Large intestine (tissue), 3 donors: ENCODE measurements at regions not wholly inside any gene's neighbourhood (a gene's known extent, or its start where the extent isn't known, plus 50 kb on each side); places are given as distances from the start of the nearest gene placed in this dataset.

ENCODE experiments used
- DNase-seq, 2 donors: peaks; one replicate each; pipeline versions ENCODE4 v3.0.0 to v3.0.0-alpha.2; 2013
- H3K27ac ChIP-seq: one replicate; pipeline ENCODE4 v1.5.1; 2013; ENCODE audit warnings: low read length
- H3K27me3 ChIP-seq: 2 replicates; pipeline ENCODE4 v1.6.1; 2013; ENCODE audit warnings: low read length; ENCODE audit not compliant: control insufficient read depth, insufficient read depth
- H3K36me3 ChIP-seq: 2 replicates; pipeline ENCODE4 v1.6.1; 2013; ENCODE audit warnings: low read length; ENCODE audit not compliant: control insufficient read depth, insufficient read depth
- H3K4me1 ChIP-seq: one replicate; pipeline ENCODE4 v1.6.1; 2013; ENCODE audit warnings: low read length; ENCODE audit not compliant: control insufficient read depth, insufficient read depth
- H3K4me3 ChIP-seq: one replicate; pipeline ENCODE4 v1.5.1; 2013; ENCODE audit warnings: low read length
- H3K9me3 ChIP-seq: one replicate; pipeline ENCODE4 v1.6.1; 2013; ENCODE audit warnings: mild to moderate bottlenecking, low read depth, low read length, moderate library complexity; ENCODE audit not compliant: control insufficient read depth
- WGBS: methylation state at CpG from one replicate; pipeline ENCODE4 v1.1.5; 2013; ENCODE audit warnings: low lambda C conversion rate; ENCODE audit not compliant: insufficient coverage; 5-methylcytosine and 5-hydroxymethylcytosine counted together

- no peak for DNase-seq
- 80% methylated on average over 1 of the region's 4 CpGs for WGBS
Observed at GRCh38 chr15:87736891-87737389, 519.6 kb downstream of the NTRK3 start.

GRCh38 chr15:87736401-87736800 lies 520.1 kb downstream of the NTRK3 start:
- no peak for DNase-seq
- Histone ChIP-seq H3K27ac (no peak overlapping the region), H3K9me3 (no peaks in the 10 kb centered on the region), H3K36me3 (no peaks in the 10 kb centered on the region), H3K4me3 (no peak overlapping the region), H3K4me1 (no peaks in the 10 kb centered on the region), H3K27me3 (no peaks in the 10 kb centered on the region)
- 100% methylated on average over 1 of the region's 3 CpGs for WGBS

More at GRCh38 chr15:87736891-87737389, 519.6 kb downstream of the NTRK3 start:
- Histone ChIP-seq H3K36me3 (no peaks in the 10 kb centered on the region), H3K4me3 (no peak overlapping the region), H3K4me1 (no peaks in the 10 kb centered on the region), H3K27ac (no peak overlapping the region), H3K27me3 (no peaks in the 10 kb centered on the region), H3K9me3 (no peaks in the 10 kb centered on the region)

GRCh38 chr15:87735522-87735921 lies 521.0 kb downstream of the NTRK3 start:
- Histone ChIP-seq H3K36me3 (no peaks in the 10 kb centered on the region), H3K4me1 (no peaks in the 10 kb centered on the region), H3K27ac (no peak overlapping the region), H3K4me3 (no peak overlapping the region), H3K27me3 (no peaks in the 10 kb centered on the region), H3K9me3 (no peaks in the 10 kb centered on the region)
- DNase-seq = no peak
- no CpG with 5 or more reads among the region's 8 CpGs for WGBS

GRCh38 chr15:87734571-87735373 lies 521.8 kb downstream of the NTRK3 start:
- Histone ChIP-seq H3K36me3 (no peaks in the 10 kb centered on the region), H3K4me1 (no peaks in the 10 kb centered on the region), H3K27ac (no peak overlapping the region), H3K4me3 (no peak overlapping the region), H3K9me3 (no peaks in the 10 kb centered on the region), H3K27me3 (no peaks in the 10 kb centered on the region)
- DNase-seq = no peak
- no CpG with 5 or more reads among the region's 11 CpGs for WGBS

- H3K27ac ChIP-seq = no peak overlapping the region
- H3K27me3 ChIP-seq = no peaks in the 10 kb centered on the region
- H3K4me3 ChIP-seq = no peak overlapping the region
- H3K36me3 ChIP-seq = no peaks in the 10 kb centered on the region
- no peaks in the 10 kb centered on the region for H3K4me1 ChIP-seq
- no peak for DNase-seq
- no peaks in the 10 kb centered on the region for H3K9me3 ChIP-seq
- 60% methylated on average over 1 of the region's 5 CpGs for WGBS
Observed at GRCh38 chr15:87733977-87734376, 522.6 kb downstream of the NTRK3 start.

- no peaks in the 10 kb centered on the region for H3K36me3 ChIP-seq
- H3K9me3 ChIP-seq = no peaks in the 10 kb centered on the region
- H3K4me3 ChIP-seq = no peak overlapping the region
- no peak overlapping the region for H3K27ac ChIP-seq
- no CpG with 5 or more reads among the region's 4 CpGs for WGBS
- H3K4me1 ChIP-seq = no peaks in the 10 kb centered on the region
- no peak for DNase-seq
- no peaks in the 10 kb centered on the region for H3K27me3 ChIP-seq
Observed at GRCh38 chr15:87733541-87733941, 523.0 kb downstream of the NTRK3 start.

- WGBS = 100% methylated on average over 1 of the region's 4 CpGs
- DNase-seq = no peak
- H3K36me3 ChIP-seq = no peaks in the 10 kb centered on the region
Observed at GRCh38 chr15:87732976-87733375, 523.6 kb downstream of the NTRK3 start.

GRCh38 chr15:87731630-87732029 lies 524.9 kb downstream of the NTRK3 start:
- no peaks in the 10 kb centered on the region for H3K27me3 ChIP-seq
- no peak overlapping the region for H3K4me3 ChIP-seq
- no peak for DNase-seq
- no peaks in the 10 kb centered on the region for H3K36me3 ChIP-seq
- no peaks in the 10 kb centered on the region for H3K9me3 ChIP-seq
- H3K4me1 ChIP-seq = no peaks in the 10 kb centered on the region
- no peak overlapping the region for H3K27ac ChIP-seq
- no CpG with 5 or more reads among the region's 3 CpGs for WGBS

More at GRCh38 chr15:87732976-87733375, 523.6 kb downstream of the NTRK3 start:
- H3K27ac ChIP-seq = no peak overlapping the region
- H3K4me1 ChIP-seq = no peaks in the 10 kb centered on the region
- no peaks in the 10 kb centered on the region for H3K9me3 ChIP-seq
- H3K27me3 ChIP-seq = no peaks in the 10 kb centered on the region
- no peak overlapping the region for H3K4me3 ChIP-seq

GRCh38 chr15:87730706-87731105 lies 525.8 kb downstream of the NTRK3 start:
- Histone ChIP-seq H3K27ac (no peak overlapping the region), H3K27me3 (no peaks in the 10 kb centered on the region), H3K4me1 (no peaks in the 10 kb centered on the region), H3K9me3 (no peaks in the 10 kb centered on the region), H3K36me3 (no peaks in the 10 kb centered on the region), H3K4me3 (no peak overlapping the region)
- DNase-seq = no peak
- WGBS = no CpG with 5 or more reads among the region's 2 CpGs

- Histone ChIP-seq H3K4me1 (no peaks in the 10 kb centered on the region), H3K9me3 (no peaks in the 10 kb centered on the region), H3K27ac (no peak overlapping the region), H3K4me3 (no peak overlapping the region), H3K36me3 (no peaks in the 10 kb centered on the region), H3K27me3 (no peaks in the 10 kb centered on the region)
- DNase-seq = no peak
- 86% methylated on average over 1 of the region's 2 CpGs for WGBS
Observed at GRCh38 chr15:87728998-87729397, 527.5 kb downstream of the NTRK3 start.

GRCh38 chr15:87727073-87727472 lies 529.5 kb downstream of the NTRK3 start:
- Histone ChIP-seq H3K27ac (no peak overlapping the region), H3K27me3 (no peaks in the 10 kb centered on the region), H3K36me3 (no peaks in the 10 kb centered on the region), H3K4me1 (no peaks in the 10 kb centered on the region), H3K9me3 (no peaks in the 10 kb centered on the region), H3K4me3 (no peak overlapping the region)
- no peak for DNase-seq
- no CpG with 5 or more reads among the region's 2 CpGs for WGBS
